Limb (tissue), 2 donors: ENCODE measurements at regions not wholly inside any gene's neighbourhood (a gene's known extent, or its start where the extent isn't known, plus 50 kb on each side); places are given as distances from the start of the nearest gene placed in this dataset.

Experiments used
- DNase-seq, 2 donors: peaks; one replicate each; pipeline ENCODE4 v3.0.0-alpha.2; 2016; ENCODE audit errors: extremely low spot score in 2 of 2

- no peak for DNase-seq
Measured at GRCh38 chr21:35938446-35938845, 121.9 kb downstream of the SETD4 start.

DNA sequence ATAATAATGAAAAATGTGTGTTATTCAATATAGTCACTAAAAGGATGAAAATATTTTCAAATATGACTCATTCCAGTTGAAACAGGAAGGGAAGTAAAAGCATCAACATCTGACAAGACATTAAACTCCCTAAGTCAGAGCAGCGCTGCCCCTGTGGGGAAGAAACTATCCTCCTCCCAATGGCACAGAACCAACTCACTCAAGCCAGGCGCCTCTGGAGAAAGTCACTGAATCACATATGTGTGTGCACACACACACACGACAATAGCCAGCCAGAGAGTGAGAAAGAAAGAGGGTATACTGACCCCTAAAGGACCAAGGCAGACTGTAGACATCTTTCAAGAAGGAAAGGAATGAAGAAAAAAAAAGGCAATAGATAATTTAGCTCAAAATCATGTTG is 126.9 kb downstream of the SETD4 start:
- no peak for DNase-seq

GRCh38 chr21:35932232-35932911 is 128.0 kb downstream of the SETD4 start:
- peak in 1 of 2 donors; percentile 65 for DNase-seq

DNA sequence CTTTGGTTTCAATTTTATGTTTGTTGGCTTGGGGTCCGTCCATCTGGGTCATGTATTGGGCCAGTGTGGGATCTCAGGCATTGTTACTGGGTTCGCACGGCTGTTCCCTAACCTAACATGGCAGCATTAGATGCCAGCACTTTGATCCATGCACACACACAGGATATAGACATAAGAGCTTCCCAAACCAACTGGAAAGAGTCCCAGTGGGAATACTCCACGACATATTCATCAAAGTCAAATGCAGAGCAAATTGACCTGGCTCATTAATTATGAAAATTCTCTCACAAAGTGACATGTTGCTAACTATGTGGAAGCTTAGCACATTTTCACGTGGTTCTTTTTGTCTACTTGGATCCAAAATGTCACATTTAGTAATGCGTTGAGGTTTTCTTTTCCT is 130.4 kb downstream of the SETD4 start:
- DNase-seq: no peak

GRCh38 chr21:35927262-35927661 is 133.1 kb downstream of the SETD4 start:
- DNase-seq: no peak

DNA sequence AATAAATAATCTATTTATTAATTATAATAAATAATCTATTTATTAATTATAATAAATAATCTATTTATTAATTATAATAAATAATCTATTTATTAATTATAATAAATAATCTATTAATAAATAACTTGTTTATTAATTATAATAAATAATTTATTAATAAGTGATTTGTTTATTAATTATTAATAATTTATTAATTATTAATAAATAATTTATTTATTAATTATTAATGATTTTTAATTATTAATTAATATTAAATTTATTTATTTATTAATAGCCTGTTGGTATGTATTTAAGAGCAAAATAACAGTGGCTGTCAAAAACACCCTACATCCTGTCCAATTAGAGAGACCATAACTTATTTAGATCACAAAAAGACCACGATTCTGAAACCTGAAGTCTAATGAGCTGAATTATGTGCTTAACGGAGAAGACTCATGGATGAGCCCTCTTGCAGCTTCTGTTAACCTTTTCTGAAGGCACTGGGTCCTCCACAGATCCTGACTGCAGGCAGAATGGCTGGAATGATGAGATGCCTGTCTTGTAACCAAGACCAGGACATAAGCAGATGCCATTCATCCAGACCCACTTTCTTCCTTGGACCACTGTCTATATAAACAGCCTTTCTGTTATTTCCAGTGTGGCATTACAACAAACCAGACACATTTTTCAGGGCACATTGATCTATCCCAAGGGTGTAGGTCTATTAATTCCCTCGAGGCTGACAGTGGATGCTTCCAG is 134.2 kb downstream of the SETD4 start:
- no peak for DNase-seq

DNA sequence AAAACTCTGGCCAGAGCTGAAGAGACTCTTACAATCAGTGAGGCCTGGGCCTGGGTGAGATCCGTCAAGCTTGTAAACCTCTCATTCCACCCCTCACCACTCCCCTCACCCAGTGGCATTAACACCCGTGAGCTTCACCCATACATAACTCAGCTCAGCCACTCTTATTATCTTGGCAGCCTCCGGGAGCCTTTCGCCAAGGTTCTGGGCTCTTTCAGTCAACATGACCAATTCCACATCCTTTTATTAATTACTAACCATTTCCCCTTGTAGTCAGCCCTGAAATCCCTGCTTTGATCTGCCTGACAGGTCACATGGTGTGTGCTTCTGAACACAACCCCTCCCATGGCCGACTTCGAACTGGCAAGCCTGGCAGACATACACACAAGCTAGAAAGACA is 134.8 kb downstream of the SETD4 start:
- DNase-seq: peak in 1 of 2 donors; percentile 48

DNA sequence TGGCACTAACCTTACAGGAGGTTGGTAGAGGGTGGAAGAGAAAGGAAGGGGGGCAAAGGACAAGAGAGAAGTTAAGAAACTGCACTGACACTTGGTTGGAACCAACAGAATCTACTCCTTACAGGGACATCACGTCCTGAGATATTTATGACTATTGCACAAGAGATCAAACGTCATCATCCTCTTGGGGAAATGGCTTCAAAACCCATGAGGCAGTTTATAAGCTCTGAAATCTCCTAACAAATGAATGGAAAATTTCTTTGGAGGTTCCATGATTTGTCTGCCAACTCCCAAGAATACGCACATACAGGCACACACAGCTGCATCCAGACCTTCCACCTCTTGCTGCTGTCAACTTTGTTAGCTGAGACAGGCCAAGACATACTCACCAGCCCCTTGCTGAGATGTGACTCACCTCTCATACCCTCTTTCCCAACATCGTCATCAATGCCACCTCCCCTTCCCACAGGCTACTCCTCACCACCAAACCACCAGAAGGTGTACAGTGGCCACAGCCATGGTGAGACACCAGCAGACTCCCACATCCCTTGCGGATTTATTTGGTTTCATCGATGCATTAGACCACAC is 135.5 kb downstream of the SETD4 start:
- DNase-seq: no peak

- no peak for DNase-seq
Measured at GRCh38 chr21:35923971-35924370, 136.4 kb downstream of the SETD4 start.

GRCh38 chr21:35922618-35923017 is 137.7 kb downstream of the SETD4 start:
- DNase-seq: no peak

DNA sequence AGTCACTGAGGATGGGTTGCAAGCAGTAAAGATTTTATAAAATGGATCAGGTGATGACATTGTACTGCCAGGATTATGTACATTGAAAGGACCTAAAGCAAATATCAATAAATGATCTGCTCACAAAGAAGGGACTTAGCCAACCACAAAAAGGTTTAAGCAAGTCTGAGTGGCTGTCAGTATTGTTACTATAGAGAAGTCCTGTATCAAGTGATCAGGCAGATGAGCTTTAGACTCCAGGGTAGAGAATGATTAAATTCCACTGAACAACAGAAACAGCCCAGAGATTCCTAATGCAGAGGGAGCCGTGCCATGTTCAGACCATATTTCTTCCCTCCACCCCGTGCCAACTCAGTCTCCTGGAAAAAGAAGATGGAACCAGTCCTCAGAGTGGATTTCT is 138.9 kb downstream of the SETD4 start:
- no peak for DNase-seq

- DNase-seq: no peak
Measured at GRCh38 chr21:35920436-35920835, 139.9 kb downstream of the SETD4 start.

GRCh38 chr21:35915030-35915429 is 145.3 kb downstream of the SETD4 start:
- DNase-seq: no peak

DNA sequence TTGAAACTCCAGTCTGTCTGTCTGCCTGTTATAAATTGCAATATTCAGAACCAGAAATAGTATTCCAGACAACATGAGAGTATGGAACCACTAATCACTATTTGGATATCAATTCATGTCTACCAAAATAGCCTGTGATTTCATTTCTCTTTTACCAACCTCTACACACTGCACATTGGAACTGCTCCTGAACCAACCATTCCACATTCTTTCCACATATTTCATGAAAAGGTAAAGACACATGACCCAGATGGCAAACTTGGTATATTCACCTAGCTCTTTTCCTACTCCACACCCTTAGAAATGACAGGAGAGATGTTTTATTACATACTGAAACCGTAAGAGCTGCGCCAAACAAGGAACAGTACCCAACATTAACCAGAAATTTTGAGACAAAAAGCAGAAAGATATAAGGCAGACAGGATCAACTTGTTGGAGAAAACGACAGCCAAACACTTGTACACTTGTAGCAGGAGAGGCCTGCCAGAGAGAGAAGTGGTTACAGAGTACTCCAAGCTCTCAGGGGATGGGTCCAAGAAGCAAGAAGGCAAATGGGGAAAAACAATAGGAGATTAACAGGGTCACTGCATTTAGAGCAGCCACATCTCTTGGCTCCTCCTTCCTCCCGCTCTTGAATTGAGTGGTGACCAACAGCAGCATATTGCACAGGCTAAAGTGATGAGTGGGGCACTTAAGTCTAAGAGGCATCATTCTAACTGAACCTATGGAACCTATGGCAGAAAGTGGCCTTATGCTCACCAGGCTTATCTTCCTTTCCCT is 148.7 kb downstream of the SETD4 start:
- DNase-seq: no peak

DNA sequence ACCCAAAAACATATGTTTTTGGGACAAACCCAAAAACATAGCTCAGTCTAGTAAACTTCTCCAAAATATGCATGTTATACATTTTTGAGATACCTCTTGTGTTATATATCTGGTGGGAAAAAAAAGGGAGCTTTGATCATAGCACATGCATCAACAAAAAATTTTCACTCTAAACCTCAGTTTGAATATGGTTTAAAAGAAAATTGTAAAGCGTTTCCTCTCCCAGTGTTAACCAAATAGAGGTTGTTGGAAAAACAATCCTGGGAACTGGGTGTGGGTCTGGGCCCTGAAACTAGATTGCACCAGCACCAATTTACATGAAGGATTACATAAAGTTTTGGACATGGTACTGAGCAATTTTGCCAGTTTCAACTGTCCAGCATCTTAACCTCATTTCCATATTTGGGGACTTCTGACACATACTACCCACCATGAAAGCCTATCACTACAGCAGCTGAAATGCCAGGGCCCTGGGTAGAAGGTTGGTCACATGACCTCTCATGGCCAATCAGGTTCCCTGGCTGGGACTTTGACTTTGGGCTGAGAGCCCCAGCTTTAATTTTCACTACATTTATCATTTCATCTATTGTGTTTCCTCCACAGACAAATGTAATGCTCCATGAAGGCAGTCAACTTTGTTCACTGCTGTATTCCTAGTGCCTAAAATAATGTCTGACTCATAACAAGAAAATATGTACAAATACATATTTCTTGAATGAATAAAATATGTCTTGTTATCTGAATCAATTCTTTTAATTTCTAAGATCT is 150.7 kb downstream of the SETD4 start:
- no peak for DNase-seq

DNA sequence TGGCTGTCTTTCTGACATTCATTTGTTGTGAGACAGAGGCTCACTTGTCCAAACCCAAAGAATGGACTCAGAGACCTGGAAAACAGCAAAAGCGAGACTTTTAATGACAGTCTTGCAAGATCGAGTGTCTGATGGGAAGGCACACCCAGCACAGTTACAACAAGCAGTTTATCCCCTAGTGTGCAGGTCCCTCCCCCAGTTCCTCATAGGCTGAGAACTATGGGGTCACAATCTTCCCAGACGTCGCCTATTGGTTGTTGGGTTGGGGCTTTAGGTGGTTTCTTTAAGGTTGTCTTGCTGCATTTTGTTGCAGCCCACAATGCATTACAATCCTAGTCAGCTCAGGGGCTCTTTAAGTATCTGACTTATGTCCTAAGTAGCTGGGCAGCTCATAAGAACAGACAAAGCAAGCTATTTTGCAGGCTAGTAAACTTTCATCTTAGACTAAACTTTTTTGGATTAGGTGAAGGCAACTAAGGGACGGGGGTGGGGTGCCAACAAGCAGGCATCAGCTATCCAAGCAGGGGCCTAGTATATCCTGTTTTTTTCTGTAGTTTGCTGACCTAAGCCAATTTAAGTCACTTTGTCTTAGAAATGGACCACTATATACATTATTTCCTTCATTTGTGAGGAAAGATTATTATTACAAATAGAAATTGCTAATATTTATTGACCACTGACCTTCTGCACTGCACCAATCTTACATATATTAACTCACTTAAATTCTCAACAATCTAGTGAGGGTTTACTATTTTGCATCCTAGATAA is 151.8 kb downstream of the SETD4 start:
- DNase-seq: no peak

DNA sequence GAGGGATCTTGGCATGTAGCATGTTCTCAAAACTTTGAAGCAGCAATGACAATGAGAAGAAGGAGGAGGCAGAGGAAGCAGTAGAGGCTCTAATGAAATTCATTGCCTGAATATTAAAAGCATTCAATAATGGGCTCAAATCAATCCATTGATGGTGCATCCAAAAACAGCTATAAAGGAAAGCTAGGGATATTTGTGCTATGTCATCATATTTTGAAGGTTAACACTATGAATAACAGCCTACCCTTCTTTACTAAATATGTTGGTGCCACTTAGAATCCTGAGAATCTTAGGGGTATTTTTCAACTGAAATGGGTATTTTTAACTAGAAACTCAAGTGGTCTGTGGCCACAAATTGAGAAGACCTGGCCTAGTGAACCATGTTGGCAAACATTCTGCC is 153.7 kb downstream of the SETD4 start:
- DNase-seq: no peak

DNA sequence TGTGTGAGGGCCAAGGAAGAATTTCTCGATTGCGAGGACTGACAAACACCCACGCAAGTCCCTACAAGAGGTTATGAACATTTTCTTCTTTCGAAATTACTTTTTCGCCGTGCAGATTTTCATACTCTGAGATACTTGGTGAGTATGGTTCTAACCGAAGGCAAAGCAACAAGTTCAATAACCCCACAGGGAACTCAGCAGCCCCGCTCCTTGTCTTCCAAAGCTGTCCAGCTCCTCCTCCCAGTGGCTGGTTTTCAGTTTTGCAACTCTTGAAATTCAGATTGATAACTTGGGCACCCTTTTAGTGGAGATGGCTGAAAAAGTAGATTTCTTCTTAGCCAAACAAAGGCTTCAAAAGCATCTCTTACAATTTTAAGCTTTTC is 154.4 kb downstream of the SETD4 start:
- no peak for DNase-seq

- no peak for DNase-seq
Measured at GRCh38 chr21:35905096-35905962, 155.0 kb downstream of the SETD4 start.

DNA sequence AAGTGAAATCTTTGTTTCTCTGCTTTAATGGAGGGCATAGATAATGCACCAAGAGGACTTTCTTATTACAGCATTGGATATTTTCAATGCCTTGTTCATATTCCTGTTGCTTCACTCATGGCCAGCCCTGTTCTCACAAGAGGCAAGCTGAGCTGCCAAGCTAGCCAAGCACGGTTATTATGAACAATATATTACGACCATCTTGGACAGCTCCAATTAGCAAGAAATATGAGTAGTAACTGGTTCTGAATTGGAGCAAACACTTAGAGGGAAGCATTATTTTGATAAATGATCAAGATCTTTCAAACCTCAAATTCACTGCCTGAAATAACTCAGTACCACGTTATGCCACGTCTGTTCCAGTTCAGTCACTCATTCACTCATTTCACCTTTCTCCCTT is 159.8 kb downstream of the SETD4 start:
- no peak for DNase-seq
